Jurkat, Clone E6-1 (cell line): ENCODE measurements at regions not wholly inside any gene's neighbourhood (a gene's known extent, or its start where the extent isn't known, plus 50 kb on each side); places are given as distances from the start of the nearest gene placed in this dataset.

Experiments used
- DNase-seq: peaks from one replicate; pipeline ENCODE4 v3.0.0-alpha.2; 2011; ENCODE audit warnings: low read depth, low spot score
- H3K4me3 ChIP-seq: 2 replicates; pipeline ENCODE4 v1.5.1; 2011; ENCODE audit warnings: mild to moderate bottlenecking, low read length, control low read depth, moderate library complexity

GRCh38 chrX:137483554-137483953 lies 82.4 kb upstream of the ZIC3 start:
- H3K4me3 ChIP-seq, result no peak overlapping the region
- no peak for DNase-seq

- H3K4me3 ChIP-seq, result no peak overlapping the region
- DNase-seq, result no peak
Observed at GRCh38 chrX:137482136-137482535, 83.8 kb upstream of the ZIC3 start.

DNA sequence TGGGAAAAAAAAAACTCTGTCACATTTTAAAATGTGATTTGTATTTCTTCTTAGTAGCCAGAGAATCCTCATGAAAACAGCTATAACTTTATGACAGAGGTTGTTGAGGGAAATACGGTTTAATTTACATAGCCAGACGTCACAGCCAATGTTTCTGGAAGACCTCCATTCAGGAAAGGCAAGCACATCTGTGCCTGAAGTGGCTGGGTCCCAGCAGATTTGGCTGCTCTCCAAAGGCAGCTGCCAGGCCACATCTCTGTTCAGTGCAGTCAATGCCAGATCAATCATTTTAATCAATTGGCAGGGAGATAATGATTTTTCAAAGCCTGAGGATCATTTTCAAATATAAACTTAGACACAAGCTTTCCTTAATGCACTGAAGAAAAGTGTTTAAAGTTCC lies 86.5 kb upstream of the ZIC3 start:
- no peak for DNase-seq
- H3K4me3 ChIP-seq, result no peak overlapping the region

DNA sequence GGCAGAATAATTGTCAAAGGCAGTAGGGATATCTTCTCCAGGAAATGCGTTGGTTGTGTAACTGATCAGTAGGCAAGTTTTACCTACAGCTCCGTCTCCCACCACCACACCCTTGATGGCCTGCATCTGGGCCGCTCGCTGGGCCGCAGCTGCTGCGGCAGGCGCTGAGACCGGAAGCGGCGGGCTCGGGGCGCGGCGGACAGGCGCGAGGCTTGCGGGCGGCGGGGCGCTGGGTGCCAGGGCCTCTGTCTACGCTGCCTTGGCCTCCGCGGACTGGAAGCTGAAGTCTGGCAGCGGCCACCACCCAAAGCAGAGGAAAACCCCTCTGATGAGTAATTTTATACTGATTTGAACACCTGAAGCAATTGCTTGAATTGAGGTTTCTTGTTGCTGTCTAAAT lies 124.2 kb upstream of the ZIC3 start:
- no peak overlapping the region for H3K4me3 ChIP-seq

GRCh38 chrX:137432609-137433008 lies 133.3 kb upstream of the ZIC3 start:
- no peak overlapping the region for H3K4me3 ChIP-seq
- peak; percentile 41 for DNase-seq

More for the DNA sequence above, 124.2 kb upstream of the ZIC3 start:
- no peak for DNase-seq

DNA sequence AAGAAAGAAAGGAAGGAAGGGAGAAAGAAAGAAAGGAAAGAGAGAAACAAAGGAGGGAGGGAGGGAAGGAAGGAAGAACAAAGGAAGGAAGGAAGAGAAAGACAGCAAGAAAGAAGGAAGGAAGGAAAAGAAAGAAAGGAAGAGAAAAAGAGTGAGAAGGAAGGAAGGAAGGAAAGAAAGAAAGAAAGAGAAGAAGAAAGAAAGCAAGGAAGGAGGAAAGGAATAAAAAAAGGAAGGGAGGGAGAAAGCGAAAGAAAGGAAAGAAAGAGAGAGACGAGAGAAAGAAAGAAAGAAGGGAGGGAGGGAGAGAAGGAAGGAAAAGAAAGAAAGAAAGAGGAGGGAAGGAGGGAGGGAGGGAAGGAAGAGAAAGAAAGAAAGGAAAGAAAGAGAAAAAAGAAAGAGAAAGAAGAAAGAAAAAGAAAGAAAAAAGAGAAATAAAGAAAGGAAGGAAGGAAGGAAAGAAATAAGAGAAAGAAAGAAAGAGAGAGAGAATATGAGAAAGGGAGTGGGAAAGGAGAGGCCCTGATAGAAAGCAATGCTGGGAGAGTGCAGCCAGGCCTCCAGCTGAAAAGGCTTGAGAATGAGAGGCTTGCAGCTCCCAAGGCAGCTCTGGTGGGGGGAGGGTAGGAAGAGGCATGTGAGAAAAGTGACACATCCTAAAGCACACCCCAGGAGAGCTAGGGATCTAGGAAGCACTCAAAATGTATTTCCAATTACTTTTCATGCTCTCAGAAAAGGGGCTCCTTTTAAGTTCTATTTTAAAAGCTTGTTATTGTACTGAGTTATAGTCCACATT lies 134.0 kb upstream of the ZIC3 start:
- H3K4me3 ChIP-seq, result no peak overlapping the region
- DNase-seq, result no peak

DNA sequence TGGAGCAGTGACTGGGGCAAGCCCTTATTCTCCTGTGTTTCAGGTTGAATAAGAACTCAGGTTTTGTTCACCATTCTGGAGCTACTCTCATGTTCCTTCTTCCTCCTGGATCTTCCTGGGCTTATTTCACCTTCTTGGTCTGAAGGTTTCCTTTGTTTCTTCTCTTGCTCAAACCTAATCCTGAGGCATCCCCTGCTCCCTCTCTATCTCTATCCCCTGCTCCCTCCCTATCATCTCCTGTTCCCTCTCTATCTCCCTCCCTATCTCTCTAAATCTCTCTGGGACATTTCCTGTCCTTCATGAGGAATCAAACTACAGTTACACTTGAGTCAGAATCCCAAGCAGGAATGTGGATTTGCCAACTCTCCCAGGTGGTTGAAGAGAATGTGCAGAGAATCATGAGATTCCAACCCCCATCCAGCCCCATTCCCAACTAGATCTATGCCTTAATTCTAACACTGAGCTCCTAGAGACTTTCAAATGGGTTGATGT lies 134.9 kb upstream of the ZIC3 start:
- no peak for DNase-seq
- H3K4me3 ChIP-seq, result no peak overlapping the region

DNA sequence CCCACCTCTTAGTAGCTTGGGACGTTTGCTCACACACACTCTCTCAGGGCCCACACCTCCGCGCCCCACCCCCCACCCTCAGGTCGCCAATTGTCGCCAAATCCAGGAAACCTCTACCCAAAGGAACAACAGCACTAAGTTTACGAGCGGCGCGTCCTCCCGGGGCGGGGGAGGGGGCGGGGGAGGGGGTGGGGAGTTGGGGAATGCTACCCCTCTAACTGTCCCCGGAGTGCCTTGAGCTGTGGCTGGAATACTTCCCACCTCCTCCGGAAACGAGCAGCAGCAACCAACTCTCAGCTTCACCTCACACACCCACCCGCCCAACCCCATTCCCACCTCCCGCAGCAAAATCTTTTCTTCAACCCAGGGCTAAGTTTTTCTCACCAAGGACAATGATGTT lies 135.6 kb upstream of the ZIC3 start:
- no peak overlapping the region for H3K4me3 ChIP-seq
- DNase-seq, result no peak

- H3K4me3 ChIP-seq, result no peak overlapping the region
- DNase-seq, result no peak
Observed at GRCh38 chrX:137428766-137429591, 136.9 kb upstream of the ZIC3 start.

GRCh38 chrX:137428221-137428661 lies 137.7 kb upstream of the ZIC3 start:
- H3K4me3 ChIP-seq, result peak overlapping the region; percentile 37
- DNase-seq, result no peak

GRCh38 chrX:137427816-137428215 lies 138.1 kb upstream of the ZIC3 start:
- no peak for DNase-seq
- H3K4me3 ChIP-seq, result peak overlapping the region; percentile 37

- DNase-seq, result no peak
- H3K4me3 ChIP-seq, result peak overlapping the region; percentile 37
Observed at GRCh38 chrX:137427426-137427778, 138.5 kb upstream of the ZIC3 start.

- no peak overlapping the region for H3K4me3 ChIP-seq
- no peak for DNase-seq
Observed at GRCh38 chrX:137426695-137427425, 139.1 kb upstream of the ZIC3 start.

GRCh38 chrX:137425986-137426385 lies 139.9 kb upstream of the ZIC3 start:
- no peak overlapping the region for H3K4me3 ChIP-seq
- no peak for DNase-seq

DNA sequence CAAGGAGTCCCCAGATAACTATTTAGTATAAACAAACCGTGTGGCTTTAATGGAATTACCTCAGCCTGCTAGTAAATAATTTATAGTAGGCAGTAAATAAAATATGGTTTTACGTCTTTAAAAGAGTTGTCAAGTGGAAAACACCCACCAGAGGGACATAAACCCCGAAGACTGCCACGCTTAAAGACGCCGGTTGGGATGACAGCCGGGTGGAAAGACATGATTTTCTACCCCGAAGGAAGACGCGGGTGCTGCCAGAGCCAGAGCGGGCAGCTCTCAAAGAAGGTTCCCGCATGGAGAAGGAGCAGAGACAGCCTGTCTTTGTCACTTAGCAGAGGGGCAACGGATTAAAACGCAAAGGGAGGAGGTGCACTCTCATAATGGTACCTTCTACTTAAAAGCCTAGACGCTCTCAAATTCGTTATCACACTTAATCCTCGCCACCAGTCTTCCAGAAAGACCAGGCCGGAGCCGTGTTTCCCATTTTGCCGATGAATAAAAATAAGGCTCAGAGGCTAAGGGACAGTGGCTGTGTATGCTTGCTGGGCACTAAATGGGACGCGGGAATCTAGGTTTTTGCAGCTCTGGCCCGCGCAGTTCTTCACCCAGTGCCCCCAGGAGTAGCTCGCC lies 140.5 kb upstream of the ZIC3 start:
- H3K4me3 ChIP-seq, result no peak overlapping the region
- no peak for DNase-seq

DNA sequence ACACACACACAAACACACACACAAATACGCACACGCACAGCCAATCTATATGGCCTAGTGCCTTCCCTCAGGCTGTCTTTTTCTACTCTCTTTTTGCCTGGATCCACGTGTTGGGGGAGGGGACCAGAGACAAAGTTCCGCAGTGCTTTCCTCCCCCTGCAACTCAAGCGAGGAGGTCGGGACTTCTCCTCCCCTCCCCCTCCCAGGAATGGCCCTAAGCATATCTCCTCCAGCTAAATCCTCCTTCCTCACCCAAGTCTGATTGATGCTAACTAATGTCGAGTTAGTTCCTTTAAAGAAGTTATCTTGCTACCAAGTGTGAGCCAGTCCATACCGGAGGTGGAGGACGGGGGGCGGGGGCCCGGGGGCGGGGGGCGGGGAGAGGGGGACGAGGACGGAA lies 141.2 kb upstream of the ZIC3 start:
- no peak overlapping the region for H3K4me3 ChIP-seq

GRCh38 chrX:137423241-137423640 lies 142.7 kb upstream of the ZIC3 start:
- DNase-seq, result no peak
- H3K4me3 ChIP-seq, result no peak overlapping the region

More for the DNA sequence above, 141.2 kb upstream of the ZIC3 start:
- no peak for DNase-seq

DNA sequence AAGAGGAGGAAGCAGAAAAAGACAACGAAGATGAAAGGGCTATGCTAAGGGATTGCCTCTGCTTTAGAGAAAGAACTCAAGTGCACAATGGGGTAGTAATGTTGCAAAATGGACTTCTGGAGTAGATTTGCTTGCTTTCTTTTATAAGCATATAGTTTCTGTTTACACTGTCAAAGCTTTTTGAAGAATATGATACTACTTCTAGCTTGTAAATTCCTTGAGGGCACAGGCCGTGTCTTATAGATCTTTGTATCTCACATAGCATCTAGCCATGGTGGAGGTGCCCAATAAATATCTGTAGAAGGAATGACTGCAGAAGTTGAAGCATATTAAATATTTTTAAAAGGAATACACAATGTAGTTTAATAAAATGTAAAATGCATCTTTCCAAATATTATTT lies 147.8 kb upstream of the ZIC3 start:
- DNase-seq, result no peak
- no peak overlapping the region for H3K4me3 ChIP-seq

DNA sequence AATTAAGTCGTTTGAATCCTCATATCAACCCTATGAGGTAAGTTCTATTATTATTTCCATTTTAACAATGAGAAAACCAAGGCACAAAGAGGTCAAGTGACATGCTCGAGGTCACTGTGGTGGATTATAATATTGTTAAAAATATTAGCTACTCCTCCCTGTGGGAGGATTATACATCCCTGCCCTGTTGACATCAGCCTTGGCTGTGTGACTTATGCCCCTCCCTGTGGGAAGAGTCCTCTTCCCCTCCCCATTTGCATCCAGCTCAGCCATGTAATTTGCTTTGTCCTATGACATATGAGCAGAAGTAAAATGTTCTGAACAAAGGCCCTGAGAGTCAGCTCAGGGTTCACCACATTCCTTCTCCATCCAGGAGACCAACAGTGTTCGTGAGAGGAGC lies 152.7 kb upstream of the ZIC3 start:
- H3K4me3 ChIP-seq, result no peak overlapping the region
- no peak for DNase-seq
